H7 (cell line): ENCODE measurements at regions not wholly inside any gene's neighbourhood (a gene's known extent, or its start where the extent isn't known, plus 50 kb on each side); places are given as distances from the start of the nearest gene placed in this dataset.

ENCODE experiments used
- DNase-seq: peaks from one replicate; pipeline ENCODE4 v3.0.0; 2012
- H3K27me3 ChIP-seq: 2 replicates; pipeline ENCODE4 v1.6.0; 2011; ENCODE audit warnings: mild to moderate bottlenecking, low read length; ENCODE audit not compliant: control insufficient read depth, insufficient read depth
- H3K36me3 ChIP-seq: replicated peaks from 2 replicates; pipeline ENCODE4 v1.5.1; 2011; ENCODE audit warnings: low read length; ENCODE audit not compliant: control insufficient read depth, insufficient read depth
- H3K4me3 ChIP-seq: 2 replicates; pipeline ENCODE4 v1.5.1; 2011; ENCODE audit warnings: low read depth, mild to moderate bottlenecking, control low read depth, low read length, moderate library complexity; ENCODE audit not compliant: insufficient read depth

DNA sequence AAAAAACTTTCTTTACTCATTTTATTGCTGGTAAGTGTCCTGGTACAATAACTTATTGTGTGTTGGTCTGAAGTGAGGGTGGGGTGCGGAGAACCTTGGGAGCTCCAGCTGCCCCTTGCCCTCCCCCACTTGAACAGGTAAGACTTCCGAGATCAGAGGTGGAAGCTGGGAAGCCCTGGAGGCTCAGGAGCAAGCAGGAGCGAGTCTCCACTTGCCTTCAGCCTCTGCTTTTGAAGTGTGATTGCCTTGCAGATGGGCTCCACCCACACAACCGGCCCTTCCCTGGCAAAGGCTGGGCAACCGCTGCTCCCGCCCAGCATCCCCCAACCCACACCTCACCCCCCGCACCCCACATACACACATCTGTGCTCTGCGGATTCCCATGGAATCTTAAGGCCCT, 179.6 kb downstream of the TFAP2C start:
- Histone ChIP-seq H3K4me3 (no peak overlapping the region), H3K36me3 (no peaks in the 10 kb centered on the region), H3K27me3 (peaks cover 3% of the 10 kb centered on the region)
- DNase-seq, result peak; percentile 51

DNA sequence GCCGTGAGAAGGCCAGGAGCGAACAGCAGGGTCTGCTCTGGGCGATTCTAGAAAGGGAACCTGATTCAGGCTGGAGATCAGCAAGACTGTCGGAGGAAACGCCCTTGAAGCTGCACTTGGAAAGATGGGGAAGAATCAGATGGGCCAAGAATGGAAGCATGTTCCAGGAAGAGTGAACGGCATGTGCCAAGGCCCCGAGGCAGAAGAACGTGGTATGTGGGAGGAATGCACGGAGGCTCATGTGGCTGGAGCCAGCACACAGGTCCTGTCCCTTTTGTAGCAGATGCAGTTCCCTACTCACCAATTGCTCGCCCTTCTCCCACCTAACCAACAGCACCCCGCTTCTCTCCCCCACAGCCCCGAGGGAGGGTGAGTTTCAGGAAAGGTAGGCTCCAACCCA, 180.6 kb downstream of the TFAP2C start:
- Histone ChIP-seq H3K36me3 (no peaks in the 10 kb centered on the region), H3K4me3 (no peak overlapping the region), H3K27me3 (peaks cover 3% of the 10 kb centered on the region)
- no peak for DNase-seq

DNA sequence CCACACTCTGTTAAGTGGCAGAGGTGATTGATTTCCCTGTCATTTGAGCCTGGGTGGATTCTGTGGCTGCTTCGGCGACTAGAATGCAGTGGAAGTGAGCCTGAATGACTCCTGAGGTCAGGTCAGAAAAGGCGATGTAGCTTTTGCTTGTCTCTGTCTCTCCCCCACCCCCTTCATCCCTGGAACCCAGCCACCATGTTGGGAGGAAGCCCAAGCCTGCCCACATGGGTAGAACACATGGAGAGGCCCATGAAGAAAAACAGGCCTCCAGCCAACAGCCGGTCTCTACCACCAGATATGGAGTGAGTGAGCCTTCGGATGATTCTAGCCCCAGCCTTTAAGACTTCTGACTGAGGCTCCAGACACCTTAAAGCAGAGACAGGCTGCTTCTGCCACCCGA, 181.0 kb downstream of the TFAP2C start:
- Histone ChIP-seq H3K27me3 (peaks cover 3% of the 10 kb centered on the region), H3K4me3 (no peak overlapping the region), H3K36me3 (no peaks in the 10 kb centered on the region)
- no peak for DNase-seq

DNA sequence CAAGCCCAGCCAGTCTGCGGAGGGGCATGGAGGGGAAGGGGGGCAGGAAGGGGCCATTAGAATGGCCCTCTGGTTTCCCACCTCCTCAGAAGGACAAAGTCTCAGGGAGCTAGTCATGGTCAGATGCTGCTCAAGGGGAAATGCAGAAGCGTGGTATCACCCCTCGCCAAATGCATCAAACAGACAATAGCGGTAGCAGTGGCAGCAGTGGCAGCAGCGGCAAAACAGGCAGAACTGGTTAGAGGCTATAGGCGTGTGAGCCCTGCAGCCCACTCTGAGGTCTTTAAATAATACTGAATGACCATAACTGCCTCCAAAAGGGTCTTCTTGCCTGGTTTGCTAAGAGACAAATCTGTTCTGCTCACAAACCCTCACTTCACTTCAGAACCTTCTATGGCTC, 186.7 kb downstream of the TFAP2C start:
- no peak for DNase-seq

DNA sequence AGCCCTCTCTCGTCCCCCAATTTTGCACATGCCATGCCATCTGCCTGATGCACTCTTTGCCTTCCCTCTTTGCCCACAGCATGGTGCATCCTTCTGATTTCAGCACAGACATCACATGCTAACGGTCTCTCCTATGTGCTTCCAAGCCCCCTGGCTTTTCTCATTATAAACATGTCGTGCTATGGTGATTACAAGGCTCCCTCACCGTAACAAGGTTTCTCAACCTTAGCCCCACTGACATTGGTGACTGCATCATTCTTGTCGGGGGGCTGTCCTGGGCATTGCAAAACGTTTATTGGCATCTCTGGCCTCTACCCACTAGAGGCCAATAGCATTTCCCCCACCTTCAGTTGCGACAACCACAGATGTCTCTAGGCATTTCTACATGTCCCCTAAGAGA, 187.2 kb downstream of the TFAP2C start:
- no peaks in the 10 kb centered on the region for H3K27me3 ChIP-seq
- DNase-seq, result no peak
- no peaks in the 10 kb centered on the region for H3K36me3 ChIP-seq
- no peak overlapping the region for H3K4me3 ChIP-seq

More for the DNA sequence above, 186.7 kb downstream of the TFAP2C start:
- no peaks in the 10 kb centered on the region for H3K27me3 ChIP-seq
- H3K36me3 ChIP-seq, result no peaks in the 10 kb centered on the region
- H3K4me3 ChIP-seq, result no peak overlapping the region

DNA sequence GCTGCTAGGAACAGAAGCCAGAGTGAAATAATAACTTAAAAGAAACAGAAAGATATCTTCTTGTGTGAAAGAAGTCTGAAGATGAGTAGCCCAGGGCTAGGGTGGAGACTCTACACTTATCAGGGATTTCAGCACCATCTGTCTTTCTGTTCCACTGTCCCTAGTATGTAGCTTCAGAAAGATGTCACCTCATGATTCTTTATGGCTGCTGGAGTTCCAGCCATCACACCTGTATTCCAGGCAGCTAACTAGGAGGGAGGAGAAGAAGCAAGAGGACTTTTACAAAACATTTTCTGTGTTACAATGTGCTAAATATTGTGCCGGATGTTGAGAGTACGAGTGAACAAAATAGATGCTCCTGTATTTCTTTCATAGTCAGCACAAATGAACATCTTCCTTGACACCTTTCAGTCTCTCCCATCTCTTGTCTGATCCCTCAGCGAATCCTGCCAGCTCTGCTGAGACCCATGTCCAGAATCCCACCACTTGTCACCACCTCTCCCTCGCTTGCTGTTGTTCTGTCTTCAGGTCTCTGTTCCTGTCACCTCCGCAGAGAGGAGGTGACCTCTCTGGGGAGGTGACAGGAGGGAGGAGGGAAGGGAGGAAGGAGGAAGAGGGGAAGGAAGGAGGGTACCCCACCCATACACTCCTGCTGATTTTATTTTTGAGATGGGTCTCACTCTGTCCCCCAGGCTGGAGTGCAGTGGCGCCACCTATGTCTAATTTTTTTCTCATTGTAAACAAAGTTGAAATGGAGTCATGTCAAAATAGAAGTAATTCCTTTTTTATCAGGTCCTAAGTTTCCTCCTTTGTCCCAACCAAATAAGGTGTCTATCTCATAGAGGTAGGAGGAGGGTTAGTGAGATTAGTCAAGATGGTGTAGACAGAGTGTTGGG, 188.9 kb downstream of the TFAP2C start:
- no peak overlapping the region for H3K4me3 ChIP-seq
- no peak for DNase-seq
- no peaks in the 10 kb centered on the region for H3K27me3 ChIP-seq
- no peaks in the 10 kb centered on the region for H3K36me3 ChIP-seq

DNA sequence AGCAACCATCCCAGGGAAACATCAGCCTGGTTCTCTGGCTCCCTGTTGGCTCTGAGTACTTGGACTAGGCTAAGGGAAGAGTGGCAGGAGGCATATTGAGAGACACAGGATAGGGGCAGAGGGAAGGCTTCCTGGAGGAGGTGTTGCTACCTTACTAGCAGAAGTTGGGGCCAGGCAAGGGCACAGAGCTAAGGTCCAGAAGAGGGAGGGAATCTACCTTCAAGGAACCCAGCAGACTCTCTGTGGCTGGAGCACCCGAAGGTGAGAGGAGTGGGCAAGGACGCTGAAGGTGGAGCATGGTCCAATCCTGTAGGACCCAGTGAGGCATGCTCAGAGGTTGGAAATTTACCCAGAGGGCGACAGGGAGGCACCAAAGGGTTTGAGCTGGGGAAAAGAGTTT, 191.9 kb downstream of the TFAP2C start:
- no peak overlapping the region for H3K4me3 ChIP-seq
- H3K36me3 ChIP-seq, result no peaks in the 10 kb centered on the region
- no peak for DNase-seq
- no peaks in the 10 kb centered on the region for H3K27me3 ChIP-seq

DNA sequence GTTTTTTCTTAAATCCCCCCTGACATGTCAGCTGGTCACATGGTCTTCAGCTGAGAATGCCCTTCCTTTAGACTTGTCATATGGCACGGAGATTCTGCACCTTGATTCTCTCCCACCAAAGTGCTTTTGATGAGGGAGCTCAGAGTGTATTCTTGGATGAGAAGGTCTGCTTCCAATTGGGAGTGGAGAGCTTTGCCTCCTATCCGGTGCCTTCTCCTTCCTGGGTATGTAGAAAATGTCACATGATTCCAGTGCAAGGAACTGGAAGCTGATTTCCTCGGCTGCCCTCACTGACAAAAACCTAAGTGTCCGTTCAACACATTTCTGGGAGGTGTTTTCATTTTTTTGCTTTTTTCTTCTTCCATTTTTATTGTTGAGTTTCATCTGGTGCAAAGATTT, 197.2 kb downstream of the TFAP2C start:
- DNase-seq, result no peak
- H3K4me3 ChIP-seq, result no peak overlapping the region
- H3K27me3 ChIP-seq, result no peaks in the 10 kb centered on the region
- no peaks in the 10 kb centered on the region for H3K36me3 ChIP-seq

DNA sequence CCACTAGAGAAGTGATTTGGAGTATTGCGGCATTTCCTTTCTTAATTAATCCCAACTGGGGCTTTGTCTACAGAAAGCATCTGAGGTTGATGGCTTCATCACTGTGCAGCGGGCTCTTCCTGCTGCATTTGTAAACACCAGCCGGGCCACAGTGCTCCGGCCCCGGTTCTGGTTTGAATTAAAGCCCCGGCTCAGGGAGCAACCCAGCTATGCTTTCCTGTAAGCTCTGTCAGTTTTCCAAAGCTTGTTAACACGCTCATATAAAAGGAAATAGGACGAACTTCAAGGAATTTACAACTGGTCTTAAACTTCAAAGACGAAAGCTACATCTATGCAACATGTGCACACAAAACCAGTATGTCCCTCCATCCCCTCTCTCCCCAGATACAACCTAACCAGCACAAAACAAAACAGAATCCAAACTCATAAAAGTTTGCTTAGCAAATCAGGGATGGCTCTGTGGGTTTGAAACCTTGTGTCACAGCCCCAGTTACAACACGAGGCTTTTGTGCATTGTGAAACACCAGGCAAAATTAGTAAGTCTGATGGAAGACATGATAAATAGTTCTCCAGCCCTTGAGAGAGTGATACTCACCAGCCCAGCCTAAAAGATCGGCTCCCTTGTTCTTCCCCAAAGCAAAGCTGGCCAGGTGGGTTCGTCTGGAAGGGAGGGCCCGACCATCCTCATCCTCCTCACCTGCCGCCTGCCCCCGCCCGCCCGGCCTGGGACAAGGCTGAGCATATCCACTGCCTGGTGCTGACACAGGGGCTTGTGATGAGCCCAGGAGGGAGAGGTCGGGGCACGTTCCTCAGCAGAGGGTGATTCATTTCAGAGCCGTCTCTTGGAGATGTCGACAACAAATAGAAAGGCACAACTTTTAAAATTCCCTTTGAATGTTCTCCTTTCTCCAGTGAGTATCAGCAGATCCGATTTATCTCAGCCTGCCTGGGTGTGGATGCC, 197.9 kb downstream of the TFAP2C start:
- Histone ChIP-seq H3K27me3 (no peaks in the 10 kb centered on the region), H3K4me3 (no peak overlapping the region), H3K36me3 (no peaks in the 10 kb centered on the region)
- DNase-seq, result peak; percentile 42

DNA sequence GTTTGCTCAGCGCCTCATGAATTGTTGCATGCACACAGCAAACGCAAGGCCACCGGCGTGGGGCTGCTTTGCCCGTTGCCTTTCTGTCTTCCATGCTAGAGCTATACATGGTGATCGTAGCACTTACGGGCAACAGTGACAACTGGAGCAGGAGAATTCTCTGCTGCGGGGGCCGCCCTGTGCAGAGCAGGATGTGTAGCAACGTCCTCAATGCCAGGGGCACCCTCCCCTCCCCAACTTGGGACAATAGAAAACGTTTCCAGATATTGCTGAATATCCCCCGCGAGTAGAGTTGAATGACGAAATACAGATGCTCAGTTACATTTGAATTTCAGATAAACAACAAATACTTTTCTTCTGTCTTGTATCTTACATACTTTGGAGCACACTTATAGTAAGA, 198.7 kb downstream of the TFAP2C start:
- DNase-seq, result no peak
- Histone ChIP-seq H3K4me3 (no peak overlapping the region), H3K27me3 (no peaks in the 10 kb centered on the region), H3K36me3 (no peaks in the 10 kb centered on the region)

DNA sequence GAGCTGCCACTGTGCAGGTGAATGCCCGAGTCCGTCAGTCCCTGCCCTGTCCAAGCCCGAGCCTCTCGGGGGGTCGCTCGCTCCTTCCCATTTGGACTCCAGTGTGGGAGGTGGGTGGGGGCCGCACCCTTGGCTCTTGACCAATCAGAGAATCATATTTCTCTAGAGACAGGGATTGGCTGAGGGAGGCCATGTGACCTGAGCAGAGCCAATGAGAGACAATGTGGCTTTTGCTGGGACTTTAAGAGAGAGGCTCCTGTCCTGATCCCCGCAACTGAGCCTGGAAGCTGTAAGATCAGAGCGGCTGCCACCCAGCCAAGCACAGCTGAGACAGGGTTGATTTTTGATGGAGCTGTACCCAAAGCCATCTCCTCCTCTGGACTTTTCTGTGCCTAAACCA, 199.3 kb downstream of the TFAP2C start:
- DNase-seq, result peak; percentile 50
- no peaks in the 10 kb centered on the region for H3K36me3 ChIP-seq
- H3K27me3 ChIP-seq, result no peaks in the 10 kb centered on the region
- no peak overlapping the region for H3K4me3 ChIP-seq

DNA sequence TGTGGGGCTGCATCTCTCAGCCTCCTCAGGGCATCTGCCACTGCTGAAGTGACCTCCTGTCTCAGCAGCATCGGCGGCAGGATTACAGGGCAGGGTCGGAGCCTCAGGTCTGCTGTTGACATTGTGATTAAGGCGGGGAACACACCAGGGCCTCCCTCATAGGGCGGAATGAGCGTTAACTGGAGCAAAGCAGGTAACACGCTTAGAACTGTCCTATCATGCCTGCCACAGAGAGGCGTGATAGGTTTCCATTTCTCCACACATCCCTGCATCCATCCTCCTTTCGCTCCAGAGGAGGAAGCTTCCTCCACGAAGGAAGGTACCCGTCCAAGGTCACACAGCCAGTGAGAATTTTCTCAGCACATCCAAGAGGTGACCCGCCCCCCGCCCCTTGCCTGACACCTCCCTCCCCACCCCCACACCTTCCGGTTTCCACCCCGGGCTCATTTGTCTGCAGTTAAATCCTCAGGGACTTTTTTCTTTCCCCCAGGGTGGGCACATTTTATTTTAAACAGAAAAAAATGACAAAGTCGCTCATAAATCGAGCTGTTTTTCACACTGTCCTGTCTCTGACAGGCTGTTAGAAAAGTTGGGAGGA, 200.8 kb downstream of the TFAP2C start:
- no peaks in the 10 kb centered on the region for H3K27me3 ChIP-seq
- H3K36me3 ChIP-seq, result no peaks in the 10 kb centered on the region
- peak; percentile 73 for DNase-seq
- no peak overlapping the region for H3K4me3 ChIP-seq

DNA sequence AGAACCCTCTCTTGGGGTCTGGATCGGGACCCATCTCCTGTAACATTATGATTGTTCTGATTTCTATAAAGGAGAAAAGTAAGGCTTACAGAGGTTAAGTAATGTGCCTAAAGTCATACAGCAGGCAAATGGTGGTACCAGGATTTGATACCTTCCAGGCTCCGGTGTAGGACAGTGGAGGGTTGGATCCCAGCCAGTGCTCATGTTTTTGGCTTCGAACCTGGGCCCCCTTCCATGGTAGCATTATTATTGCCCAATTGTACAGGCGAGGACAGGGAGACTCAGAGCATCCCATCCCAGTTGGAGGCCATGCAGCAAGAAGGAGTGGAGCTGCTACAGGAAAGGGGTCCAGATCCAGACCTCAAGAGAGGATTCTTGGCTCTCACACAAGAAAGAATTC, 202.7 kb downstream of the TFAP2C start:
- no peaks in the 10 kb centered on the region for H3K36me3 ChIP-seq
- no peak for DNase-seq
- H3K4me3 ChIP-seq, result no peak overlapping the region
- H3K27me3 ChIP-seq, result no peaks in the 10 kb centered on the region

DNA sequence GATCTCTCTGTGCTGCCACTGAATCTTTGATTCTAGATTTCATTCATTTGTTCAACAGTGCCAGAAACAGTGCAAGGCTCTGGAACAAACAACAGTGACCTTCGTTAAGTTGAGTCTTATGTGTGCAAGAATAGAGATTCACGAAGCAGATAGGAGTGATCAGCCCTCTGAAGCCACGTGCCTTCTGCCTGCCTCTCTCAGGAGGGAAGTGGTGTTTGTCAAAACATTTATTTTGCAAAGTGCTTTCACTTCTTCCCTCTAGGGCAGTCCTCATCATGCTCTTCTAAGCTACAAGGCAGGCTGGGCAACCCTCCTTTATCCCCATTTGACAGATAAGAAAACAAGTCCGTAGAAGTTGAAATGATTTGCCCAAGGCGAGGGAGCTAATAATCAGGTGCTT, 204.3 kb downstream of the TFAP2C start:
- H3K27me3 ChIP-seq, result no peaks in the 10 kb centered on the region

More for the DNA sequence above, 204.3 kb downstream of the TFAP2C start:
- no peak for DNase-seq
- Histone ChIP-seq H3K36me3 (no peaks in the 10 kb centered on the region), H3K4me3 (no peak overlapping the region)
